Osteoblast (primary cell): ENCODE measurements at regions not wholly inside any gene's neighbourhood (a gene's known extent, or its start where the extent isn't known, plus 50 kb on each side); places are given as distances from the start of the nearest gene placed in this dataset.

ENCODE experiments used
- DNase-seq: peaks from one replicate; pipeline ENCODE4 v3.0.0; 2011; ENCODE audit warnings: low spot score, mixed read lengths; ENCODE audit not compliant: insufficient read length; ENCODE audit errors: missing footprints
- H2AFZ ChIP-seq: 2 replicates; pipeline ENCODE4 v1.6.0; 2011; ENCODE audit warnings: mild to moderate bottlenecking, low read length
- H3K27ac ChIP-seq: 2 replicates; pipeline ENCODE4 v1.5.1; 2011; ENCODE audit warnings: mild to moderate bottlenecking, low read depth, low read length, moderate library complexity
- H3K27me3 ChIP-seq: 2 replicates; pipeline ENCODE4 v1.6.0; 2012; ENCODE audit warnings: mild to moderate bottlenecking, control low read depth, inconsistent platforms, low read length, moderate library complexity; ENCODE audit not compliant: insufficient read depth
- H3K36me3 ChIP-seq: 2 replicates; pipeline ENCODE4 v1.5.1; 2011; ENCODE audit warnings: mild to moderate bottlenecking, low read length, control low read depth, moderate library complexity; ENCODE audit not compliant: insufficient read depth
- H3K4me1 ChIP-seq: 2 replicates; pipeline ENCODE4 v1.5.1; 2011; ENCODE audit warnings: mild to moderate bottlenecking, low read length, control low read depth, moderate library complexity; ENCODE audit not compliant: insufficient read depth
- H3K4me2 ChIP-seq: 2 replicates; pipeline ENCODE4 v1.6.0; 2011; ENCODE audit warnings: mild to moderate bottlenecking, low read length; ENCODE audit not compliant: insufficient read depth
- H3K4me3 ChIP-seq: fragments of 200-600 bp; sonication (generic); 3 replicates; pipeline ENCODE4 v1.5.1; 2012; ENCODE audit warnings: mild to moderate bottlenecking, low read length, inconsistent platforms; ENCODE audit not compliant: insufficient read depth
- H3K79me2 ChIP-seq: 2 replicates; pipeline ENCODE4 v1.6.0; 2012; ENCODE audit warnings: mild to moderate bottlenecking, low read length, control low read depth, inconsistent platforms; ENCODE audit not compliant: insufficient read depth
- H3K9me3 ChIP-seq: 2 replicates; pipeline ENCODE4 v1.5.1; 2011; ENCODE audit warnings: low read depth, low read length, control low read depth
- H4K20me1 ChIP-seq: 2 replicates; pipeline ENCODE4 v1.6.0; 2012; ENCODE audit warnings: mild to moderate bottlenecking, low read length, control low read depth; ENCODE audit not compliant: insufficient read depth
- CTCF ChIP-seq: IDR thresholded peaks from 2 replicates; pipeline ENCODE4 v1.5.1; 2011; ENCODE audit warnings: mild to moderate bottlenecking, low read depth, low read length, moderate library complexity; ENCODE audit errors: extremely low read depth

- H3K4me2 ChIP-seq: no peak overlapping the region
- H3K4me3 ChIP-seq: no peak overlapping the region
- no peak overlapping the region for H2AFZ ChIP-seq
- no peak for DNase-seq
- no peaks in the 10 kb centered on the region for H3K4me1 ChIP-seq
- H3K9me3 ChIP-seq: no peaks in the 10 kb centered on the region
- no peaks in the 10 kb centered on the region for H4K20me1 ChIP-seq
- no peaks in the 10 kb centered on the region for H3K27me3 ChIP-seq
- TF ChIP-seq CTCF: no peak
- H3K79me2 ChIP-seq: no peaks in the 10 kb centered on the region
- H3K27ac ChIP-seq: no peak overlapping the region
- no peaks in the 10 kb centered on the region for H3K36me3 ChIP-seq
These were observed 197.1 kb downstream of the MEX3B start for GRCh38 chr15:81848701-81849100.

- no peak overlapping the region for H3K4me2 ChIP-seq
These were observed 201.9 kb downstream of the MEX3B start for GRCh38 chr15:81843757-81844407.

GRCh38 chr15:81843226-81843625 lies 202.6 kb downstream of the MEX3B start:
- Histone ChIP-seq H3K27me3 (peaks cover 2% of the 10 kb centered on the region), H2AFZ (no peak overlapping the region), H3K4me2 (no peak overlapping the region), H4K20me1 (no peaks in the 10 kb centered on the region), H3K36me3 (no peaks in the 10 kb centered on the region), H3K4me3 (no peak overlapping the region), H3K79me2 (no peaks in the 10 kb centered on the region), H3K4me1 (no peaks in the 10 kb centered on the region), H3K27ac (no peak overlapping the region), H3K9me3 (no peaks in the 10 kb centered on the region)
- no peak for TF ChIP-seq CTCF
- DNase-seq: no peak

More at GRCh38 chr15:81843757-81844407, 201.9 kb downstream of the MEX3B start:
- H3K9me3 ChIP-seq: no peaks in the 10 kb centered on the region
- H3K36me3 ChIP-seq: no peaks in the 10 kb centered on the region
- no peak for TF ChIP-seq CTCF
- no peaks in the 10 kb centered on the region for H4K20me1 ChIP-seq
- H3K4me1 ChIP-seq: no peaks in the 10 kb centered on the region
- peaks cover 2% of the 10 kb centered on the region for H3K27me3 ChIP-seq
- no peak overlapping the region for H3K27ac ChIP-seq
- H3K4me3 ChIP-seq: no peak overlapping the region
- no peaks in the 10 kb centered on the region for H3K79me2 ChIP-seq
- no peak for DNase-seq
- no peak overlapping the region for H2AFZ ChIP-seq

GRCh38 chr15:81839387-81839786 lies 206.4 kb downstream of the MEX3B start:
- no peaks in the 10 kb centered on the region for H3K9me3 ChIP-seq
- no peak for DNase-seq
- no peak for TF ChIP-seq CTCF
- H3K4me1 ChIP-seq: no peaks in the 10 kb centered on the region
- H3K27me3 ChIP-seq: peaks cover 2% of the 10 kb centered on the region
- H2AFZ ChIP-seq: no peak overlapping the region
- no peaks in the 10 kb centered on the region for H3K79me2 ChIP-seq
- no peak overlapping the region for H3K4me2 ChIP-seq
- no peaks in the 10 kb centered on the region for H4K20me1 ChIP-seq
- no peak overlapping the region for H3K4me3 ChIP-seq
- H3K27ac ChIP-seq: no peak overlapping the region
- H3K36me3 ChIP-seq: no peaks in the 10 kb centered on the region
